Astrocyte (in vitro differentiated cells and primary cell): ENCODE measurements at regions not wholly inside any gene's neighbourhood (a gene's known extent, or its start where the extent isn't known, plus 50 kb on each side); places are given as distances from the start of the nearest gene placed in this dataset.

Experiments used
- DNase-seq: peaks from one replicate; pipeline ENCODE4 v3.0.0-alpha.2; 2010; ENCODE audit warnings: low read depth
- FAIRE-seq: peaks from 2 replicates; lab custom pipeline; 2011; peaks lifted over from hg19 to GRCh38; lab: Jason Lieb, UNC
- H2AFZ ChIP-seq: 2 replicates; pipeline ENCODE4 v1.6.0; 2012; ENCODE audit warnings: low read depth, low read length, inconsistent platforms
- H3K27ac ChIP-seq: 2 replicates; pipeline ENCODE4 v1.5.1; 2011; ENCODE audit warnings: low read depth, low read length, inconsistent platforms
- H3K27me3 ChIP-seq: 2 replicates; pipeline ENCODE4 v1.6.0; 2011; ENCODE audit warnings: low read length, inconsistent platforms; ENCODE audit not compliant: insufficient read depth
- H3K36me3 ChIP-seq: 2 replicates; pipeline ENCODE4 v1.5.1; 2011; ENCODE audit warnings: low read length, inconsistent platforms; ENCODE audit not compliant: insufficient read depth
- H3K4me1 ChIP-seq: 2 replicates; pipeline ENCODE4 v1.5.1; 2011; ENCODE audit warnings: low read length, inconsistent platforms; ENCODE audit not compliant: insufficient read depth
- H3K4me2 ChIP-seq: 2 replicates; pipeline ENCODE4 v1.6.0; 2012; ENCODE audit warnings: low read length, inconsistent platforms
- H3K4me3 ChIP-seq: 2 replicates; pipeline ENCODE4 v1.5.1; 2011; ENCODE audit warnings: low read depth, mild to moderate bottlenecking, low read length, inconsistent platforms; ENCODE audit not compliant: insufficient read depth
- H3K79me2 ChIP-seq: 2 replicates; pipeline ENCODE4 v1.6.0; 2012; ENCODE audit warnings: mild to moderate bottlenecking, low read length, inconsistent platforms; ENCODE audit not compliant: insufficient read depth
- H3K9ac ChIP-seq: 2 replicates; pipeline ENCODE4 v1.6.0; 2012; ENCODE audit warnings: mild to moderate bottlenecking, low read length, inconsistent platforms
- H3K9me3 ChIP-seq: 2 replicates; pipeline ENCODE4 v1.5.1; 2012; ENCODE audit warnings: low read depth, mild to moderate bottlenecking, low read length, inconsistent platforms; ENCODE audit not compliant: insufficient read depth
- H4K20me1 ChIP-seq: 2 replicates; pipeline ENCODE4 v1.6.0; 2012; ENCODE audit warnings: low read length, inconsistent platforms; ENCODE audit not compliant: insufficient read depth
- H3K27ac Mint-ChIP-seq: one replicate; pipeline ENCODE4 v1.8.0; 2021; ENCODE audit warnings: mild to moderate bottlenecking, mixed read lengths; ENCODE audit not compliant: unreplicated experiment
- H3K27me3 Mint-ChIP-seq: one replicate; pipeline ENCODE4 v1.8.0; 2021; ENCODE audit warnings: low read depth, mixed read lengths; ENCODE audit not compliant: unreplicated experiment
- H3K36me3 Mint-ChIP-seq: one replicate; pipeline ENCODE4 v1.8.0; 2021; ENCODE audit warnings: low read depth, mixed read lengths; ENCODE audit not compliant: unreplicated experiment
- H3K4me1 Mint-ChIP-seq: one replicate; pipeline ENCODE4 v1.8.0; 2021; ENCODE audit warnings: low read depth, mixed read lengths; ENCODE audit not compliant: unreplicated experiment
- H3K4me3 Mint-ChIP-seq: one replicate; pipeline ENCODE4 v1.8.0; 2021; ENCODE audit warnings: mild to moderate bottlenecking, moderate library complexity, mixed read lengths; ENCODE audit not compliant: unreplicated experiment
- H3K9me3 Mint-ChIP-seq: one replicate; pipeline ENCODE4 v1.8.0; 2021; ENCODE audit warnings: mild to moderate bottlenecking, mixed read lengths; ENCODE audit not compliant: unreplicated experiment
- CTCF ChIP-seq: IDR thresholded peaks from 2 replicates; pipeline ENCODE4 v1.5.1; 2011; ENCODE audit warnings: low read depth, mild to moderate bottlenecking, inconsistent platforms, low read length, moderate library complexity; ENCODE audit not compliant: insufficient read depth
- EZH2 ChIP-seq: IDR thresholded peaks from 2 replicates; pipeline ENCODE4 v1.6.1; 2012; ENCODE audit warnings: mild to moderate bottlenecking, low read length, inconsistent platforms; ENCODE audit not compliant: insufficient read depth

- peaks cover 1% of the 10 kb centered on the region for H3K4me1 Mint-ChIP-seq
- H3K36me3 Mint-ChIP-seq, result no peaks in the 10 kb centered on the region
- H3K9me3 ChIP-seq, result no peaks in the 10 kb centered on the region
- no peaks in the 10 kb centered on the region for H3K36me3 ChIP-seq
- no peak overlapping the region for H2AFZ ChIP-seq
- H3K9me3 Mint-ChIP-seq, result no peaks in the 10 kb centered on the region
- H3K27me3 Mint-ChIP-seq, result no peaks in the 10 kb centered on the region
- FAIRE-seq (no peak), DNase-seq (no peak)
- H3K27ac Mint-ChIP-seq, result no peak overlapping the region
- no peak overlapping the region for H3K4me2 ChIP-seq
- no peak overlapping the region for H3K4me3 Mint-ChIP-seq
- H3K79me2 ChIP-seq, result no peaks in the 10 kb centered on the region
- no peak overlapping the region for H3K27ac ChIP-seq
- H3K9ac ChIP-seq, result no peak overlapping the region
- TF ChIP-seq EZH2 (no peak), CTCF (no peak)
- no peak overlapping the region for H3K4me3 ChIP-seq
- H3K4me1 ChIP-seq, result no peaks in the 10 kb centered on the region
- no peaks in the 10 kb centered on the region for H4K20me1 ChIP-seq
- no peaks in the 10 kb centered on the region for H3K27me3 ChIP-seq
Observed at GRCh38 chr5:124560370-124560769, 186.1 kb downstream of the ZNF608 start.

DNA sequence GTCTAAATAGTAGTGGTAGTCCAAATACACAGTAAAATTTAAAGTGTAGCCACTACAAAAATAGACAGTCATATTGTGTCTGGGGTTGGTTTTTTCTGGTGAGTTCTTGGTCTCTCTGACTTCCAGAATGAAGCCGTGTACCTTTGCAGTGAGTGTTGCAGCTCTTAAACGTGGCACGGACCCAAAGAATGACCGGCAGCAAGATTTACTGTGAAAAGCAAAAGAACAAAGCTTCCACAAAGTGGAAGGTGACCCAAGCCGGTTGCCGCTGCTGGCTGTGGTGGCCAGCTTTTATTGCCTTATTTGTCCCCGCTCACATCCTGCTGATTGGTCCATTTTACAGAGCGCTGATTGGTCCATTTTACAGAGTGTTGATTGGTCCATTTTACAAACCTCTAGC is 188.7 kb downstream of the ZNF608 start:
- no peak overlapping the region for H3K27ac ChIP-seq
- H3K27ac Mint-ChIP-seq, result no peak overlapping the region

More for the DNA sequence above, 188.7 kb downstream of the ZNF608 start:
- H3K9me3 ChIP-seq, result no peaks in the 10 kb centered on the region
- Mint-ChIP-seq H3K9me3 (peaks cover under 1% of the 10 kb centered on the region), H3K27me3 (no peaks in the 10 kb centered on the region), H3K4me3 (no peak overlapping the region), H3K4me1 (peaks cover 17% of the 10 kb centered on the region), H3K36me3 (no peaks in the 10 kb centered on the region)
- no peak overlapping the region for H2AFZ ChIP-seq
- DNase-seq (no peak), FAIRE-seq (no peak)
- H3K36me3 ChIP-seq, result no peaks in the 10 kb centered on the region
- no peaks in the 10 kb centered on the region for H3K79me2 ChIP-seq
- H3K4me3 ChIP-seq, result no peak overlapping the region
- no peaks in the 10 kb centered on the region for H4K20me1 ChIP-seq
- no peaks in the 10 kb centered on the region for H3K4me1 ChIP-seq
- no peak overlapping the region for H3K4me2 ChIP-seq
- H3K9ac ChIP-seq, result no peak overlapping the region
- no peak for TF ChIP-seq EZH2
- TF ChIP-seq CTCF, result no peak
- no peaks in the 10 kb centered on the region for H3K27me3 ChIP-seq
